Sigmoid colon (tissue), 6 donors: ENCODE measurements at regions not wholly inside any gene's neighbourhood (a gene's known extent, or its start where the extent isn't known, plus 50 kb on each side); places are given as distances from the start of the nearest gene placed in this dataset.
"Not testable (repeated sequence)": the region's sequence is repeated elsewhere in the genome, so short reads cannot be mapped to it uniquely, and the experiment has no call there.

ENCODE experiments used
- DNase-seq: peaks from one replicate; pipeline ENCODE4 v3.0.0-alpha.2; 2019
- H3K27ac ChIP-seq, 4 donors: fragments of 200-600 bp; sonication (generic); one replicate each; pipeline ENCODE4 v1.5.1; 2016 to 2019; ENCODE audit warnings: mild to moderate bottlenecking in 1 of 4
- H3K27me3 ChIP-seq, 3 donors: fragments of 200-600 bp; sonication (generic); one replicate each; pipeline ENCODE4 v1.5.1; 2019; ENCODE audit warnings: mild to moderate bottlenecking in 1 of 3
- H3K36me3 ChIP-seq, 4 donors: fragments of 200-600 bp; sonication (generic); one replicate each; pipeline ENCODE4 v1.5.1; 2016 to 2019
- H3K4me1 ChIP-seq, 4 donors: fragments of 200-600 bp; sonication (generic); one replicate each; pipeline ENCODE4 v1.5.1; 2017 to 2019
- H3K4me3 ChIP-seq, 4 donors: fragments of 200-600 bp; sonication (generic); one replicate each; pipeline ENCODE4 v1.5.1; 2017 to 2019; ENCODE audit warnings: mild to moderate bottlenecking in 2 of 4, moderate library complexity in 1 of 4
- H3K9me3 ChIP-seq, 4 donors: fragments of 200-600 bp in 3 of 4; sonication (generic) in 3 of 4; one replicate each; pipeline versions ENCODE4 v1.5.1 to v1.6.1; 2013 to 2019
- EP300 ChIP-seq, 4 donors: sonication (generic); formaldehyde crosslinking; IDR thresholded peaks; one replicate each; pipeline ENCODE4 v1.6.1; 2017; ENCODE audit warnings: antibody characterized with exemption in 4 of 4
- POLR2A ChIP-seq, 2 donors: fragments of 450-650 bp; IDR thresholded peaks; one replicate each; pipeline ENCODE4 v1.6.1; 2016; ENCODE audit warnings: antibody characterized with exemption in 2 of 2, mild to moderate bottlenecking in 2 of 2, moderate library complexity in 2 of 2
- POLR2AphosphoS5 ChIP-seq, 4 donors: sonication (generic); formaldehyde crosslinking; IDR thresholded peaks; one replicate each; pipeline ENCODE4 v1.6.1; 2017; ENCODE audit warnings: antibody characterized with exemption in 4 of 4
- WGBS, 2 donors: extraction: QIAGEN DNeasy Blood & Tissue Kit; methylation state at CpG; one replicate each; pipeline ENCODE4 v1.1.7; 2013; 5-methylcytosine and 5-hydroxymethylcytosine counted together
- intact Hi-C: fragments of 100-400 bp; cut with DNase I; formaldehyde crosslinking; loops from one replicate; pipeline ENCODE4 v1.15.1; 2023
- TF ChIP-seq, protein P1 (sequence below), 4 experiments: fragments of 450-650 bp in 3 of 4; fragments of 200-600 bp in 1 of 4; IDR thresholded peaks; one replicate each; pipeline ENCODE4 v1.5.1; 2016 to 2019; ENCODE audit warnings: antibody characterized with exemption in 4 of 4, mild to moderate bottlenecking in 3 of 4, moderate library complexity in 2 of 4
- donor health status: healthy with polysubstance abuse.
- donor health status: healthy.

DNA sequence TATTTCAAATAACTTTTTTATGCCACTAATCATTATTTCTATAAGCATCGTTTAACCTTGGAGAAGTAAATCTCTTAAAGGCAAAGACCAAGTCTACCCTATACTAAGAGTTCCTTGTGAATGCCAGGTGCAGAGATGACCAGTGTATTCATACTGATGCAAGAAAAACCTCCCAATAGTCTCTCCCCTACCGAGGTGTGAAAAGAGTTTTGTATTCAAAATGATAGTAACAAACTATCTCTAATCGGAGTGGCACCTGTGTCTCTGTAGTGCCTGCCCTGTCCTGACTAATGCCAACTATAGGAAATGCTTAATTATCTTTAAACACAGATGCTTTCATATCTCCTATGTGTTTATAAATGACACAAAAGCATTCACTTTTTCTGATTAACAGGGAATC lies 798.5 kb downstream of the TRIB2 start:
- no peak overlapping the region for H3K4me3 ChIP-seq
- TF ChIP-seq, protein P1, sequence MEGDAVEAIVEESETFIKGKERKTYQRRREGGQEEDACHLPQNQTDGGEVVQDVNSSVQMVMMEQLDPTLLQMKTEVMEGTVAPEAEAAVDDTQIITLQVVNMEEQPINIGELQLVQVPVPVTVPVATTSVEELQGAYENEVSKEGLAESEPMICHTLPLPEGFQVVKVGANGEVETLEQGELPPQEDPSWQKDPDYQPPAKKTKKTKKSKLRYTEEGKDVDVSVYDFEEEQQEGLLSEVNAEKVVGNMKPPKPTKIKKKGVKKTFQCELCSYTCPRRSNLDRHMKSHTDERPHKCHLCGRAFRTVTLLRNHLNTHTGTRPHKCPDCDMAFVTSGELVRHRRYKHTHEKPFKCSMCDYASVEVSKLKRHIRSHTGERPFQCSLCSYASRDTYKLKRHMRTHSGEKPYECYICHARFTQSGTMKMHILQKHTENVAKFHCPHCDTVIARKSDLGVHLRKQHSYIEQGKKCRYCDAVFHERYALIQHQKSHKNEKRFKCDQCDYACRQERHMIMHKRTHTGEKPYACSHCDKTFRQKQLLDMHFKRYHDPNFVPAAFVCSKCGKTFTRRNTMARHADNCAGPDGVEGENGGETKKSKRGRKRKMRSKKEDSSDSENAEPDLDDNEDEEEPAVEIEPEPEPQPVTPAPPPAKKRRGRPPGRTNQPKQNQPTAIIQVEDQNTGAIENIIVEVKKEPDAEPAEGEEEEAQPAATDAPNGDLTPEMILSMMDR (IDR thresholded peaks at IDR 0.05) = no peak
- TF ChIP-seq EP300 (IDR thresholded peaks at IDR 0.05) (no peak), POLR2AphosphoS5 (IDR thresholded peaks at IDR 0.05) (no peak), POLR2A (IDR thresholded peaks at IDR 0.05) (no peak)
- H3K27me3 ChIP-seq = no peaks in the 10 kb centered on the region
- no peak for DNase-seq
- 78 to 85% methylated on average over 3 of the region's 3 CpGs for WGBS, 2 donors
- H3K36me3 ChIP-seq = no peaks in the 10 kb centered on the region
- H3K4me1 ChIP-seq = no peaks in the 10 kb centered on the region
- no peak overlapping the region for H3K27ac ChIP-seq
- intact Hi-C loops = no loop called here
- no peaks in the 10 kb centered on the region for H3K9me3 ChIP-seq

DNA sequence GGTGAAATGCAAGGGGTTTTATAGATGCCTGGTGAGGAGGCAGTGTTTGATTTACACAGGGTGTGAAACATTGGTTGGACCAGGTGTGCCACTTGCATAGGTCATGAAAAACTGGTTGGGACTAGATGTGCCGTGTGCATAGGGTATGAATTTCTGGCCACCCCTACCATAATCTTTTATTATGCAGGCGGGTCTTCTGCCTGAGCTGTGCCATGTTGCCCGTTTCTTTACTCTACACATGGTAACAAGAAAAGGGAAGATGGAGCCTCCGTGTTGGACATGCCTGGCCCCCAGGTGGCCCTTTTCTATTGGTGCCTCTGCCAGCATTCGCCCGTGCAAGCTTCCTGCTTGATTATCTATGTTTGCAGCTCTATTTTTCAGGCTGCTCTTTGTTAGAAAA lies 805.4 kb downstream of the TRIB2 start:
- TF ChIP-seq POLR2A (IDR thresholded peaks at IDR 0.05) (no peak), POLR2AphosphoS5 (IDR thresholded peaks at IDR 0.05) (no peak), EP300 (IDR thresholded peaks at IDR 0.05) (no peak)
- TF ChIP-seq, protein P1 (IDR thresholded peaks at IDR 0.05) = no peak
- H3K27ac ChIP-seq = no peak overlapping the region
- 71 to 84% methylated on average over 6 of the region's 6 CpGs for WGBS, 2 donors
- intact Hi-C loops = no loop called here
- no peaks in the 10 kb centered on the region for H3K36me3 ChIP-seq
- H3K4me1 ChIP-seq = no peaks in the 10 kb centered on the region
- H3K27me3 ChIP-seq = no peaks in the 10 kb centered on the region
- no peaks in the 10 kb centered on the region for H3K9me3 ChIP-seq
- DNase-seq = no peak
- no peak overlapping the region for H3K4me3 ChIP-seq

DNA sequence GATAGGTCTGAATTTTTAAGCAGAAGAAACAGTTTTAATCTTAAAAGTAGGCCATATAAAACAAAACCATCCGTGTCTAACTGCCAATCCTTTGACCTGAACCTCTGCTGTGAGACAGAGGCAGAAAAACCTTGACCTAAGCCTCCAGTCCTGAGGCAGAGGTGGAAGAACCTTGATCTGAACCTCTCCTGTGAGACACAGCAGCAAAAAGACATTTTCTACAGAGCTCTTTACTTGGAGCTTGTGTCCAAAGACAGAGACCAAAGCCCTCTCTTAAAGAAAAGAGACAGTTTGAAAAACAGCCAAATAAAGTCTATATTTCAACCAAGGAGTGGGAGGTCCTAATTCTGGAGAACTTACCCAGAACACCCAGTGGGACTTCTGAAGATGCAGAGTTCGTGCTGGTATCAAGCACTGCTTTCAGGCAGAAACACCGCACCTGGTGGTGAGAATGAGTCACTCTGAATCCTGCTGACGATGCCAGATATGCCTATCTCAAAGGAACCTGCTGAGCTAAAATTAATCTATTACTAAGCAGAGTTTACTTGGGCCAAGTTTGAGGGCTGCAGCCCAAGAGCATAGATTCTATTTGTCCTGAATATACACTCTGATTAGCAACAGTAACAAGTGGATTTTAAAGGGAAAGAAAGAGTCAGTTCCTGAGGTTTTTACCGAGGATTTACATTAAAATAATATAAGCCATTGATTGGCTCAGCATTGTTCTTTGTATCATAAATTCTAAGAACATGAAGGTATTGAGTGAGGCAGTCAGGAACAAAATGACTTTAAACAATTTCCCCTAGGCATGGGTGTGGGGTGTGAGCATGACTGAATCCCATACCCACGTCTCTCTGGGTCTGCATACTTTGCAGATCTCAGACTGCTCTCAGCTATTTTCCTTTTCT lies 806.4 kb downstream of the TRIB2 start:
- no peaks in the 10 kb centered on the region for H3K9me3 ChIP-seq
- no peak overlapping the region for H3K4me3 ChIP-seq
- no peak overlapping the region for H3K27ac ChIP-seq
- intact Hi-C loops = no loop called here
- no peaks in the 10 kb centered on the region for H3K4me1 ChIP-seq
- WGBS, 2 donors = 40 to 59% methylated on average over 6 of the region's 6 CpGs
- TF ChIP-seq, protein P1 (IDR thresholded peaks at IDR 0.05) = no peak
- no peaks in the 10 kb centered on the region for H3K36me3 ChIP-seq
- H3K27me3 ChIP-seq = no peaks in the 10 kb centered on the region
- no peak for DNase-seq

DNA sequence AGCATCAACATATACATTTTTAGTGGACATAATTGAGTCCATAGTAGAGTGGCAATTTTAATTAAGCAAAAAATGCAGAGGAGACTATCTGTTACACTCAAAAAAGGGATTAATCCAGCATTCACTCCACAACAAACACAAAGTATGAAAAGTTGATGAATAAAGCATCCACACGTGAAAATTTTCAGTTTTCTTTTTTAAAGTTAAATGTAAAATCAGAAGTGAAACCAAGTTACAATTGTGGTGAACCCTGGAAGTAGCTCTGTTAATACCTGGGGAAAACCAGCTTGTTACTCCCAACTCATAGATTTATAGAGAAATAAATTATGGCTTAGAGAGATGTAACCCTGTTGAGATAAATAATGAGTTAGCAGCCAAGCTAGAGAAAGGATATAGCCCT lies 807.8 kb downstream of the TRIB2 start:
- no peaks in the 10 kb centered on the region for H3K36me3 ChIP-seq
- no peaks in the 10 kb centered on the region for H3K4me1 ChIP-seq
- 74 to 78% methylated on average over 1 of the region's 1 CpG for WGBS, 2 donors
- intact Hi-C loops = no loop called here
- no peak for DNase-seq
- H3K9me3 ChIP-seq = no peaks in the 10 kb centered on the region
- no peak overlapping the region for H3K27ac ChIP-seq
- TF ChIP-seq, protein P1 (IDR thresholded peaks at IDR 0.05) = no peak
- no peak for TF ChIP-seq POLR2A (IDR thresholded peaks at IDR 0.05)
- TF ChIP-seq POLR2AphosphoS5 (IDR thresholded peaks at IDR 0.05) = no peak
- TF ChIP-seq EP300 (IDR thresholded peaks at IDR 0.05) = no peak
- H3K4me3 ChIP-seq = no peak overlapping the region
- H3K27me3 ChIP-seq = no peaks in the 10 kb centered on the region

DNA sequence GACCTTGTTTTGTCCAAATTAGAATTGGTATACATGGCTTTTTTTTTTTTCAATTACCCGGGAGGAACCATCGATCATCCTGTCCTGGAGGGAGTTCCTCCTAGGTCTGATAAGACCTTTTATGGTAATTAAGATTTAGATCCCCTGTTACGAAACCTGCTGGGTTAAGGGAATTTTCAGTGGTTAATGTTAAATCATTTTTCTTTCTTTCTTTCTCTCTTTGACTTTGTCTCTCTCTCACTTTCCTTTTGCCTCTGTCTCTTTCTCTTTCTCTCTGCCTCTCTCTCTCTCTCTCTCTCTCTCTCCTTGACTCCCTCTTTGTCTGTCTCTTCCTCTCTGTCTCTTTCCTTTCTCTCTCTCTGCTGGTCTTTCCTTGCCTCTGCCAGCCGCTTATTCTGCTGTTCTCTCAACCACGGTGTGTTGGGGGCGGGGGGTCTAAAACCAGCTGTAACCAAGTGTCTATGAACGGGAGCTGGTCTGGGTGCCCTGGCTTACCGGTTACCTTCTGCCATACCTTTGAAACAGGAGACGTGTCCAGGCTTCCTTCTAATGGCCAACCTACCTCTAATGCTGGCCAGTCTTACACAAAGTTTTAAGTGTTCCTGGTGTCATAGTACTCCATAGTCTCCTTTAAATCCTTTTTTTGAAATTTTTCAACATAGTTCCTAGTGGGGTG lies 815.1 kb downstream of the TRIB2 start:
- not testable (repeated sequence) for DNase-seq
- WGBS, 2 donors = 80 to 81% methylated on average over 9 of the region's 9 CpGs

DNA sequence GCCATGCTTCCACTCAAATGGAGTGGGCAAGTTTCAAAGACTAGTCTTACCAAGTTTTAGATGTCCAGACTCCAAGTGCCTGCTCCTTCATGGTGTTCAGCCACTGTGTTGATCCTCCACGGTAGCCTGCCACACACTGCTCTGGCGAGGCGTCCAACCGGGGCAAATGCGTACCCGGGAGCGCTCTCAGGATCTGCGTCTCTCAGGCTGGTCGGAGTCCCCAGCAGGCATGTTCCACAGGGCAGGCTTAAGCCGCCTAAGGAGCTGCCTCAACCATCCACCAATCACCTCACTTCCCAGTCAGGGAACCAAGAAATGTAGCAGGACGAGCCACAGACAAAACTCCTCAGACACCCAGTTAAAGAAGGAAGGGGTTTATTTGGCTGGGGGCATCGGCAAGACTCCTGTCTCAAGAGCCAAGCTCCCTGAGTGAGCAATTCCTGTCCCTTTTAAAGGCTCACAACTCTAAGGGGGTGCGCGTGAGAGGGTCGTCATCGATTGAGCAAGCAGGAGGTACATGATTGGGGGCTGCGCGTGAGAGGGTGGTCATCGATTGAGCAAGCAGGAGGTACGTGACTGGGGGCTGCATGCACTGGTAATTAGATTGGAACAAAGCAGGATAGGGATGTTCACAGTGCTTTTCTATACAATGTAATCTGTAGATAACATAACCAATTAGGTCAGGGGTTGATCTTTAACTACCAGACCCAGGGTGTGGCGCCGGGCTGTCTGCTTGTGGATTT lies 816.2 kb downstream of the TRIB2 start:
- H3K27me3 ChIP-seq, DNase-seq, H3K27ac ChIP-seq, H3K9me3 ChIP-seq, H3K4me3 ChIP-seq, intact Hi-C loops, H3K36me3 ChIP-seq, H3K4me1 ChIP-seq: not testable (repeated sequence)
- WGBS, 2 donors = 72 to 82% methylated on average over 22 of the region's 22 CpGs

More for the DNA sequence above, 815.1 kb downstream of the TRIB2 start:
- H3K9me3 ChIP-seq, intact Hi-C loops, H3K4me1 ChIP-seq, H3K36me3 ChIP-seq, H3K27me3 ChIP-seq, H3K4me3 ChIP-seq, H3K27ac ChIP-seq: not testable (repeated sequence)
